ENCODE measurements at regions not wholly inside any gene's neighbourhood (a gene's known extent, or its start where the extent isn't known, plus 50 kb on each side); places are given as distances from the start of the nearest gene placed in this dataset.

DNA sequence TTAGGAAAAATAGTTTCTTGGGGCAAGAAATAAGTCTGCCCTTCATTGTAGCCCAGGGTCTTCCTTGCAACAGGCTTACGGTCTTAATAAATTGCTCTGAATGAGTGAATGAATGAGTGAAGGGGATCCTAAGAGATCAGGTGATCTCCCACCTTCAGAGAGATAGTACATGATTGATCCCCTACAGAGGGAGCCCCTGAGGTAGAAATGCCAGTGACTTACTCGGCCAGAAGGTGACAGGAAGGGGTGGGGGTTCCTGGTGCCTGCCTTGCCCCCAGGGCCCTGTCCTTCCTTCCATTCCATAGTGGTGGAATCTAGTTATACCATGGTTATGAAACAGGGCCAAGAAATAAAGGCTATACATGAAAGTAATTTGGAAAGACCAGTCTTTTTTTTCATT is 215.3 kb upstream of the SSTR4 start:
- Histone ChIP-seq H4K20me1 (ENCODE audit: low read depth, low read length) (no peaks in the 10 kb centered on the region), H3K4me2 (ENCODE audit: low read depth, low read length, poor library complexity, severe bottlenecking) (no peak overlapping the region), H3K9me3 (ENCODE audit: insufficient read depth, low read length) (no peaks in the 10 kb centered on the region), H3K36me3 (ENCODE audit: low read length) (no peaks in the 10 kb centered on the region), H3F3A (ENCODE audit: insufficient read depth) (no peaks in the 10 kb centered on the region), H3K27ac (ENCODE audit: low read depth, low read length) (no peak overlapping the region), H2AFZ (ENCODE audit: low read depth, low read length, severe bottlenecking) (no peak overlapping the region), H3K9ac (ENCODE audit: low read length) (no peak overlapping the region), H3K9me2 (replicated peaks; ENCODE audit: insufficient read depth, low read length) (no peaks in the 10 kb centered on the region), H3K79me2 (ENCODE audit: insufficient read depth, low read length) (no peaks in the 10 kb centered on the region), H3K4me3 (ENCODE audit: insufficient read depth, low read length, poor library complexity, severe bottlenecking) (no peak overlapping the region), H3K27me3 (ENCODE audit: low read length) (no peaks in the 10 kb centered on the region)
- no peak for TF ChIP-seq EZH2phosphoT487 (conservative IDR thresholded peaks at IDR 0.05; ENCODE audit: low read length)
- TF ChIP-seq, protein P1, sequence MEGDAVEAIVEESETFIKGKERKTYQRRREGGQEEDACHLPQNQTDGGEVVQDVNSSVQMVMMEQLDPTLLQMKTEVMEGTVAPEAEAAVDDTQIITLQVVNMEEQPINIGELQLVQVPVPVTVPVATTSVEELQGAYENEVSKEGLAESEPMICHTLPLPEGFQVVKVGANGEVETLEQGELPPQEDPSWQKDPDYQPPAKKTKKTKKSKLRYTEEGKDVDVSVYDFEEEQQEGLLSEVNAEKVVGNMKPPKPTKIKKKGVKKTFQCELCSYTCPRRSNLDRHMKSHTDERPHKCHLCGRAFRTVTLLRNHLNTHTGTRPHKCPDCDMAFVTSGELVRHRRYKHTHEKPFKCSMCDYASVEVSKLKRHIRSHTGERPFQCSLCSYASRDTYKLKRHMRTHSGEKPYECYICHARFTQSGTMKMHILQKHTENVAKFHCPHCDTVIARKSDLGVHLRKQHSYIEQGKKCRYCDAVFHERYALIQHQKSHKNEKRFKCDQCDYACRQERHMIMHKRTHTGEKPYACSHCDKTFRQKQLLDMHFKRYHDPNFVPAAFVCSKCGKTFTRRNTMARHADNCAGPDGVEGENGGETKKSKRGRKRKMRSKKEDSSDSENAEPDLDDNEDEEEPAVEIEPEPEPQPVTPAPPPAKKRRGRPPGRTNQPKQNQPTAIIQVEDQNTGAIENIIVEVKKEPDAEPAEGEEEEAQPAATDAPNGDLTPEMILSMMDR (IDR thresholded peaks at IDR 0.05; ENCODE audit: insufficient read depth, low read length, poor library complexity, severe bottlenecking) = no peak

DNA sequence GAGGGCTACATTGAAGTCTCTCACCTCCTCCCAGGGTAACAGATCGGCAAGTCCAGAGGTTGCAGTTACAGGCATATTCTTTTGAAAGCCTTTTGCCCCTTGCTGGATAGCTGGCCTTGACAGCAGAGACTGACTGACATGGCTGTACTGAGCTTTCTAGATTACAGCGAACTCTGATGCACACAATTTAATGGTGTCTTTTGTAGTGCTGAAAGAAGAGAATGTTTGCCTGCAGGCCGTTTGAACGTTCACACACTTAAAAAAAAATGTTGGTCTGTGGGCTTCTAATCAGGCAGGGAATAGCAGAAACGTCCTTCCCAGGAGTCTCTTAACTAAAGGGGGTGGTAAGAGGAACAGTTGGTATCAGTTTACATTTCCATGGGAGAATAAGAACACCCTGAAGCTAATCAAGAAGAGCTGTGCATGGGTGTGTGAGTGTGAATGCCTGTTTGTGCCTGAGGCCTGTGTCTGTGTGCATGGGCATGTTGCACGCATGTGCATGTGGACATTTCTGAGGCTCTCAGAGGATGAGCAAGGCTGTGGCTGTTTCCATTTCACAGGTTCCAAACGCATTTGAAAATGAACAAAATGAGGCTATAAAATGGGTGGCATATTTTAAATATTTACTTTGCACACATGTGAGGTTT is 213.9 kb upstream of the SSTR4 start:
- no peaks in the 10 kb centered on the region for H3K9me3 ChIP-seq (ENCODE audit: insufficient read depth, low read length)
- no peaks in the 10 kb centered on the region for H3K79me2 ChIP-seq (ENCODE audit: insufficient read depth, low read length)
- TF ChIP-seq EZH2phosphoT487 (conservative IDR thresholded peaks at IDR 0.05; ENCODE audit: low read length) = no peak
- TF ChIP-seq, protein P1 (IDR thresholded peaks at IDR 0.05; ENCODE audit: insufficient read depth, low read length, poor library complexity, severe bottlenecking) = no peak
- H3F3A ChIP-seq (ENCODE audit: insufficient read depth) = no peaks in the 10 kb centered on the region
- no peaks in the 10 kb centered on the region for H3K9me2 ChIP-seq (replicated peaks; ENCODE audit: insufficient read depth, low read length)
- H3K27me3 ChIP-seq (ENCODE audit: low read length) = no peaks in the 10 kb centered on the region
- H3K4me3 ChIP-seq (ENCODE audit: insufficient read depth, low read length, poor library complexity, severe bottlenecking) = no peak overlapping the region
- no peak overlapping the region for H3K9ac ChIP-seq (ENCODE audit: low read length)
- H3K27ac ChIP-seq (ENCODE audit: low read depth, low read length) = no peak overlapping the region
- no peaks in the 10 kb centered on the region for H4K20me1 ChIP-seq (ENCODE audit: low read depth, low read length)
- no peak overlapping the region for H2AFZ ChIP-seq (ENCODE audit: low read depth, low read length, severe bottlenecking)
- H3K36me3 ChIP-seq (ENCODE audit: low read length) = no peaks in the 10 kb centered on the region
- H3K4me2 ChIP-seq (ENCODE audit: low read depth, low read length, poor library complexity, severe bottlenecking) = no peak overlapping the region

DNA sequence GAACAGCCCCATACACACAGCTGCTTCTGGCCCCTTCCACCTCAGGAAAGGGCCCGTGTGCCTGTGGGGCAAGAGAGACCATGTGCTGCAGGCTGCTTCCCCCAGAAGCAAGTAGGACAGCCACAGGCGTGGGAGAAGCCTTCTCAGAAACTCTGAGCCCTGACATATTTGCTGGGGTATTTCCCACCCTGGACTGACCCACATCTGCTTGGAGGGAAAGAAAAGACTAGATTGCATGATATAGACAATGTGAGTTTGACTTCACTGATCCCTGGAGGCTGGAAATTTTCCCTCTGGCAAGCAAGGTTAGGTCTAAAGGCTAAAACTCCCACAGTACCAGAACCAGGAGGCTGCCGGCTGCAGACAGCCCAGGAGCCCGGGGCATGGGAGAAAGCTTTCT is 213.3 kb upstream of the SSTR4 start:
- Histone ChIP-seq H3K9ac (ENCODE audit: low read length) (no peak overlapping the region), H3K4me3 (ENCODE audit: insufficient read depth, low read length, poor library complexity, severe bottlenecking) (no peak overlapping the region), H3K36me3 (ENCODE audit: low read length) (no peaks in the 10 kb centered on the region), H2AFZ (ENCODE audit: low read depth, low read length, severe bottlenecking) (no peak overlapping the region), H3K79me2 (ENCODE audit: insufficient read depth, low read length) (no peaks in the 10 kb centered on the region), H4K20me1 (ENCODE audit: low read depth, low read length) (no peaks in the 10 kb centered on the region), H3K4me2 (ENCODE audit: low read depth, low read length, poor library complexity, severe bottlenecking) (no peak overlapping the region), H3K27me3 (ENCODE audit: low read length) (no peaks in the 10 kb centered on the region), H3K9me2 (replicated peaks; ENCODE audit: insufficient read depth, low read length) (no peaks in the 10 kb centered on the region), H3K9me3 (ENCODE audit: insufficient read depth, low read length) (no peaks in the 10 kb centered on the region), H3K27ac (ENCODE audit: low read depth, low read length) (no peak overlapping the region), H3F3A (ENCODE audit: insufficient read depth) (no peaks in the 10 kb centered on the region)
- TF ChIP-seq, protein P1 (IDR thresholded peaks at IDR 0.05; ENCODE audit: insufficient read depth, low read length, poor library complexity, severe bottlenecking) = no peak
- no peak for TF ChIP-seq EZH2phosphoT487 (conservative IDR thresholded peaks at IDR 0.05; ENCODE audit: low read length)

Data from SU-DHL-6 (cell line).